Tibial nerve (tissue), 4 donors: ENCODE measurements at regions not wholly inside any gene's neighbourhood (a gene's known extent, or its start where the extent isn't known, plus 50 kb on each side); places are given as distances from the start of the nearest gene placed in this dataset.

ENCODE experiments used
- DNase-seq, 2 donors: peaks; one replicate each; pipeline ENCODE4 v3.0.0-alpha.2; 2019; ENCODE audit warnings: low spot score in 2 of 2
- H3K27ac ChIP-seq, 4 donors: fragments of 200-600 bp; sonication (generic) in 3 of 4; one replicate each; pipeline ENCODE4 v1.5.1; 2017 to 2019; ENCODE audit warnings: mild to moderate bottlenecking in 1 of 4
- H3K27me3 ChIP-seq, 2 donors: fragments of 200-600 bp; sonication (generic) in 1 of 2; one replicate each; pipeline versions ENCODE4 v1.5.1 to v1.6.0; 2017 to 2019
- H3K36me3 ChIP-seq, 3 donors: fragments of 200-600 bp; sonication (generic); one replicate each; pipeline ENCODE4 v1.5.1; 2018 to 2019
- H3K4me1 ChIP-seq, 4 donors: fragments of 200-600 bp; sonication (generic) in 3 of 4; one replicate each; pipeline ENCODE4 v1.5.1; 2017 to 2019
- H3K4me3 ChIP-seq, 4 donors: fragments of 200-600 bp; sonication (generic) in 3 of 4; one replicate each; pipeline ENCODE4 v1.5.1; 2017 to 2019; ENCODE audit warnings: mild to moderate bottlenecking in 1 of 4, moderate library complexity in 1 of 4
- H3K9me3 ChIP-seq, 4 donors: fragments of 200-600 bp; sonication (generic) in 3 of 4; one replicate each; pipeline ENCODE4 v1.5.1; 2017 to 2019
- CTCF ChIP-seq, 5 experiments: fragments of 200-600 bp in 3 of 5; fragments of 450-650 bp in 2 of 5; sonication (generic) in 3 of 5; IDR thresholded peaks; one replicate each; pipeline ENCODE4 v1.5.1; 2016 to 2019; ENCODE audit warnings: antibody characterized with exemption in 5 of 5, mild to moderate bottlenecking in 3 of 5, moderate library complexity in 2 of 5
- EP300 ChIP-seq, 2 donors: sonication (generic); formaldehyde crosslinking; IDR thresholded peaks; one replicate each; pipeline ENCODE4 v1.6.1; 2017; ENCODE audit warnings: antibody characterized with exemption in 2 of 2, mild to moderate bottlenecking in 1 of 2
- POLR2A ChIP-seq, 2 donors: fragments of 450-650 bp; IDR thresholded peaks; one replicate each; pipeline ENCODE4 v1.6.1; 2017; ENCODE audit warnings: antibody characterized with exemption in 2 of 2, mild to moderate bottlenecking in 2 of 2, moderate library complexity in 2 of 2
- WGBS, 2 donors: methylation state at CpG; one replicate each; pipeline ENCODE4 v1.1.5; 2018; 5-methylcytosine and 5-hydroxymethylcytosine counted together

- no peaks in the 10 kb centered on the region for H3K9me3 ChIP-seq
- 33 to 45% methylated on average over 3 of the region's 3 CpGs for WGBS, 2 donors
- no peak overlapping the region for H3K4me3 ChIP-seq
- no peak for DNase-seq
- H3K27me3 ChIP-seq = no peaks in the 10 kb centered on the region
- TF ChIP-seq CTCF (IDR thresholded peaks at IDR 0.05) (no peak), POLR2A (IDR thresholded peaks at IDR 0.05) (no peak), EP300 (IDR thresholded peaks at IDR 0.05) (no peak)
- H3K36me3 ChIP-seq = no peaks in the 10 kb centered on the region
- H3K4me1 ChIP-seq = no peaks in the 10 kb centered on the region
- no peak overlapping the region for H3K27ac ChIP-seq
Observed at GRCh38 chr18:78641689-78642231, 337.9 kb upstream of the SALL3 start.

- no peak overlapping the region for H3K4me3 ChIP-seq
- no peak for TF ChIP-seq POLR2A (IDR thresholded peaks at IDR 0.05)
- WGBS, 2 donors = 34 to 38% methylated on average over 11 of the region's 11 CpGs
- DNase-seq = no peak
- no peaks in the 10 kb centered on the region for H3K4me1 ChIP-seq
- H3K27ac ChIP-seq = no peak overlapping the region
- H3K27me3 ChIP-seq = no peaks in the 10 kb centered on the region
- H3K9me3 ChIP-seq = no peaks in the 10 kb centered on the region
- H3K36me3 ChIP-seq = no peaks in the 10 kb centered on the region
Observed at GRCh38 chr18:78642296-78642951, 337.2 kb upstream of the SALL3 start.

GRCh38 chr18:78643004-78643403 is 336.6 kb upstream of the SALL3 start:
- H3K9me3 ChIP-seq = no peaks in the 10 kb centered on the region
- no peak overlapping the region for H3K27ac ChIP-seq
- WGBS, 2 donors = 52 to 61% methylated on average over 4 of the region's 4 CpGs
- no peaks in the 10 kb centered on the region for H3K36me3 ChIP-seq
- no peaks in the 10 kb centered on the region for H3K27me3 ChIP-seq
- no peak for TF ChIP-seq CTCF (IDR thresholded peaks at IDR 0.05)
- DNase-seq = no peak
- H3K4me3 ChIP-seq = no peak overlapping the region
- H3K4me1 ChIP-seq = no peaks in the 10 kb centered on the region

- no peak for DNase-seq
- Histone ChIP-seq H3K36me3 (no peaks in the 10 kb centered on the region), H3K4me1 (no peaks in the 10 kb centered on the region), H3K27me3 (no peaks in the 10 kb centered on the region), H3K27ac (no peak overlapping the region), H3K9me3 (no peaks in the 10 kb centered on the region), H3K4me3 (no peak overlapping the region)
- 87 to 91% methylated on average over 12 to 14 of the region's 14 CpGs for WGBS, 2 donors
- no peak for TF ChIP-seq CTCF (IDR thresholded peaks at IDR 0.05)
- TF ChIP-seq EP300 (IDR thresholded peaks at IDR 0.05) = no peak
- no peak for TF ChIP-seq POLR2A (IDR thresholded peaks at IDR 0.05)
Observed at GRCh38 chr18:78643981-78644380, 335.6 kb upstream of the SALL3 start.

- 86 to 96% methylated on average over 13 to 17 of the region's 20 CpGs for WGBS, 2 donors
- Histone ChIP-seq H3K36me3 (no peaks in the 10 kb centered on the region), H3K4me3 (no peak overlapping the region), H3K4me1 (no peaks in the 10 kb centered on the region), H3K27me3 (no peaks in the 10 kb centered on the region), H3K9me3 (no peaks in the 10 kb centered on the region), H3K27ac (no peak overlapping the region)
- no peak for DNase-seq
- TF ChIP-seq EP300 (IDR thresholded peaks at IDR 0.05) (no peak), CTCF (IDR thresholded peaks at IDR 0.05) (no peak), POLR2A (IDR thresholded peaks at IDR 0.05) (no peak)
Observed at GRCh38 chr18:78645216-78645615, 334.4 kb upstream of the SALL3 start.
